OCI-LY3 (cell line): ENCODE measurements at regions not wholly inside any gene's neighbourhood (a gene's known extent, or its start where the extent isn't known, plus 50 kb on each side); places are given as distances from the start of the nearest gene placed in this dataset.

Source experiments
- H2AFZ ChIP-seq: fragments of 200-600, 300-600 bp; shearing (Covaris generic); 2 replicates; pipeline ENCODE4 v1.6.0; 2014; ENCODE audit warnings: antibody characterized with exemption, low read depth, low read length
- H3K27ac ChIP-seq: fragments of 200-600, 300-600 bp; sonication (generic); 2 replicates; pipeline ENCODE4 v1.5.1; 2014; ENCODE audit warnings: mild to moderate bottlenecking, low read length, moderate library complexity, mixed read lengths
- H3K27me3 ChIP-seq: fragments of 200-600, 300-600 bp; sonication (generic); 2 replicates; pipeline ENCODE4 v1.6.1; 2014; ENCODE audit warnings: low read depth, low read length, mixed read lengths
- H3K36me3 ChIP-seq: fragments of 200-600, 300-600 bp; sonication (generic); replicated peaks from 2 replicates; pipeline ENCODE3; 2014; ENCODE audit warnings: low read depth, low read length, mixed read lengths
- H3K4me1 ChIP-seq: fragments of 300-600, 200-600 bp; sonication (generic); 2 replicates; pipeline ENCODE4 v1.6.1; 2014; ENCODE audit warnings: low read length, mixed read lengths
- H3K4me2 ChIP-seq: fragments of 200-600, 300-600 bp; sonication (generic); 2 replicates; pipeline ENCODE4 v1.6.1; 2014; ENCODE audit warnings: low read length, mixed read lengths
- H3K4me3 ChIP-seq: fragments of 300-600, 200-600 bp; sonication (generic); 2 replicates; pipeline ENCODE4 v1.5.1; 2014; ENCODE audit warnings: antibody characterized with exemption, mild to moderate bottlenecking, low read length, moderate library complexity
- H3K79me2 ChIP-seq: fragments of 300-600, 200-600 bp; shearing (Covaris generic); 2 replicates; pipeline ENCODE4 v1.6.1; 2014; ENCODE audit warnings: mild to moderate bottlenecking, low read length, mixed read lengths
- H3K9ac ChIP-seq: fragments of 300-600, 200-600 bp; shearing (Covaris generic); 2 replicates; pipeline ENCODE4 v1.6.0; 2014; ENCODE audit warnings: mild to moderate bottlenecking, low read length, moderate library complexity
- H3K9me3 ChIP-seq: fragments of 200-600, 300-600 bp; shearing (Covaris generic); 2 replicates; pipeline ENCODE4 v1.6.1; 2014; ENCODE audit warnings: low read length, mixed read lengths; ENCODE audit not compliant: insufficient read depth
- H4K20me1 ChIP-seq: fragments of 200-600, 300-600 bp; sonication (generic); 2 replicates; pipeline ENCODE4 v1.6.1; 2016; ENCODE audit warnings: low read length, mixed read lengths; ENCODE audit not compliant: insufficient read depth
- CTCF ChIP-seq: fragments of 200-600, 300-600 bp; sonication (generic); IDR thresholded peaks from 2 replicates; pipeline ENCODE4 v1.5.1; 2014; ENCODE audit warnings: antibody characterized with exemption, low read length, low read depth
- EZH2phosphoT487 ChIP-seq: fragments of 200-600 bp; shearing (Covaris generic); IDR thresholded peaks from 2 replicates; pipeline ENCODE4 v1.6.1; 2018; ENCODE audit warnings: antibody characterized with exemption, mixed run types, low read depth

DNA sequence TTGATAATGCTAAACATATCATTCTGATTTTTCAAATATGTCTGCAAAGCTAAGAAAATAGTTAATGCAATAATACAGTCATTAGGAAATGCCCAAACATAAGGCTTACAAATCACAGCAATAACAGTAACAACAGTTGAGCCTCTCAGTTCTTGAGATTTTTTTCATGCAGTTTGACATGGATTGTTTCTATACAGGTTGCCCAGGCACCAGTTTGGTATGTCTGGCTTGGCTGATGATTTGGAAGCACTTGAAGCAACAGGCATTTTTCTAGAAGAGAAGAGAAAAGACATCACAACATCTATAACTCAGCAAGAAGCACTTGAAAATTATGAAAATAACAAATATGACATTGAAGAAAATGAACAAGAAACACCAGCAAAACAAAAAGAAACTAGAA is 78.7 kb upstream of the COL6A5 start:
- Histone ChIP-seq H3K4me3 (no peak overlapping the region), H3K9ac (no peak overlapping the region), H3K36me3 (no peaks in the 10 kb centered on the region), H3K27ac (no peak overlapping the region), H4K20me1 (no peaks in the 10 kb centered on the region), H3K79me2 (no peaks in the 10 kb centered on the region), H3K4me1 (no peaks in the 10 kb centered on the region), H3K4me2 (no peak overlapping the region), H2AFZ (no peak overlapping the region), H3K27me3 (peaks cover 12% of the 10 kb centered on the region), H3K9me3 (no peaks in the 10 kb centered on the region)
- TF ChIP-seq EZH2phosphoT487 (no peak), CTCF (no peak)

DNA sequence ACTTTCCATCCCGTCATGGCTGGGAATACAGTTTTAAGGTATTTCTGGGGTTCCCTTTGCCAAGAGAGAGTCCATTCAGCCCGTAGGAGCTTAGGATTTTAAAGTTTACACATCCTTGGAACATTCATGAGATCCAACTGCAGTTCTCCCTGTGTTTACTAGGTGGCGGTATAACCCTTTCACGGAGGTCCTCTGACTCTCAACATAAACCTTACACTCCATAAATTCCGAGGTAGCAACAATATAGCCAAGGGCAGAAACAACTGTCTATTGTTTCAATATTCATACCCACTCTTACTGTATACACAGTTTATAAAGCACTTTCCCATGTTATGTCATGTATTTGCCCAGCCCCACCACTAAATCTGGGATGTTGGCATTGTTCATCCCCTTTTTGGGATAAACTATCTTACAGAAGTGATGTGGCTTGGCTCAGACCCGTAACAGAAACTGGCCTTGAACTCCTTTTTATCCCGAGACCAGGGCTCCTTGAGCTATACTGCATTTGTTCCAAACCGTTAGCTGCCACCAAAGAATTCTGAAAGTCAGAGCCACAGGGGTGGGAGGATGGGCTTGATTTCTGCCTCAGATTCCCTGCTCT is 69.2 kb upstream of the COL6A5 start:
- TF ChIP-seq CTCF (peak; percentile 88), EZH2phosphoT487 (no peak)
- Histone ChIP-seq H3K4me1 (peaks cover 2% of the 10 kb centered on the region; the same call in 1 of the 2 replicates), H3K36me3 (no peaks in the 10 kb centered on the region), H2AFZ (no peak overlapping the region), H4K20me1 (no peaks in the 10 kb centered on the region), H3K27me3 (0 out of 2 replicates have a peak, but pooled peaks cover 4% of the 10 kb centered on the region), H3K79me2 (no peaks in the 10 kb centered on the region), H3K27ac (no peak overlapping the region), H3K9me3 (no peaks in the 10 kb centered on the region), H3K4me2 (peak overlapping the region; percentile 48), H3K4me3 (no peak overlapping the region), H3K9ac (no peak overlapping the region)

GRCh38 chr3:130288670-130289069 is 56.8 kb upstream of the COL6A5 start:
- no peak overlapping the region for H3K9ac ChIP-seq
- no peaks in the 10 kb centered on the region for H3K79me2 ChIP-seq
- H3K4me3 ChIP-seq, result no peak overlapping the region
- no peaks in the 10 kb centered on the region for H3K9me3 ChIP-seq
- no peaks in the 10 kb centered on the region for H4K20me1 ChIP-seq
- H3K4me1 ChIP-seq, result peaks cover 9% of the 10 kb centered on the region; the same call in 1 of the 2 replicates
- H3K4me2 ChIP-seq, result no peak overlapping the region
- no peak for TF ChIP-seq EZH2phosphoT487
- TF ChIP-seq CTCF, result no peak
- peaks cover 16% of the 10 kb centered on the region; the same call in 1 of the 2 replicates for H3K27me3 ChIP-seq
- no peaks in the 10 kb centered on the region for H3K36me3 ChIP-seq
- no peak overlapping the region for H2AFZ ChIP-seq
- H3K27ac ChIP-seq, result no peak overlapping the region

DNA sequence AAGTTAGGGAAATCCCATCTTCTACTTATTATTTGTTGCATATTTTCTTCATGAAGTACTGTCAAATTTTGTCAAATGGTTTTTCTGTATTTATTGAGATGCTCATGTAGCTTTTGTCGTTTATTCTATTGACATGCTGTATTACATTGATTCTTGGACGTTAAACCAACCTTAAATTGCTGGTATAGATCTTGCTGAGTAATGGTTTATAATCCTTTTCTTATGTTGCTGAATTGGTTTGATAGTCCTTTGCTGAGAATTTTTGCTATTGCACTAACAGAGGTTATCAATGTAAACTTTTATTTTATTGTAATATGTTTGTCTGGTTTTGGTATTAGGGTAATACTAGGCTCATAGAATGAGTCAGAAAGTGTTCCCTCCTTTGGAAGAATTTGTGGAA is 54.3 kb upstream of the COL6A5 start:
- H3K4me2 ChIP-seq, result no peak overlapping the region
- no peak overlapping the region for H3K27ac ChIP-seq
- no peaks in the 10 kb centered on the region for H3K79me2 ChIP-seq
- H3K9me3 ChIP-seq, result no peaks in the 10 kb centered on the region
- no peaks in the 10 kb centered on the region for H4K20me1 ChIP-seq
- H3K4me1 ChIP-seq, result peaks cover 9% of the 10 kb centered on the region; the same call in 1 of the 2 replicates
- no peaks in the 10 kb centered on the region for H3K36me3 ChIP-seq
- TF ChIP-seq CTCF (no peak), EZH2phosphoT487 (no peak)
- peaks cover 16% of the 10 kb centered on the region; the same call in 1 of the 2 replicates for H3K27me3 ChIP-seq
- H2AFZ ChIP-seq, result no peak overlapping the region
- H3K9ac ChIP-seq, result no peak overlapping the region
- no peak overlapping the region for H3K4me3 ChIP-seq
